ENCODE measurements at regions not wholly inside any gene's neighbourhood (a gene's known extent, or its start where the extent isn't known, plus 50 kb on each side); places are given as distances from the start of the nearest gene placed in this dataset.

DNA sequence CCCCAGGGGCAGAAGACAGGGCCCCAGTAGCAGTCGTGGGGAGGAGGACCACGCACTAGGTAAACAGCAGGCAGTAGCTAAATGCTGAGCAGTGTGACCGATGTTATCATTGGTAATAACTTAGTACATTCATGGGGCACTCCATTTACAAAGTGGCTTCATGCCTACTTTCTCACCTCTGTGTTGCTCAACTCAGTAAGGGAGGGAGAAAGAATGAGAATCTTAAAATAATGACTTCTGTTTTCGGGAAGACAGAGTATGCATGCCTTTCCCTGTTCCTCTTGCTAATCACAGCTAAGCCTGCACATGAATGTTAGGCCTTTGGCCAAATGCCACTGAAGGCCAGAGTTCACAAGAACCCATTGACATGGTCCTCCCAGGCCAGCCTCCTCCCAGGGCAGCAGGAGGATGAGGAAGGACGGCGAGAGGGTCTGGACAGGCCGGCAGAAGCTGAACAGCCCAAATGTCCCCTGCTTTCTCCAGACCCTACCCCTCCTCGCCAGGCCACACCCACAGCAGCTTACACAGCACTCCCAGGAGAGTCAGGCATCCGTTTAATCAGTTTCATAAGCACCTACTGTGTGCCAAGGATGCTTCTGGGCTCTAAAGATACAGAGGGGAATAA, 183.4 kb downstream of the ANKRD60 start:
- no peak overlapping the region for H4K8ac ChIP-seq (replicated peaks; ENCODE audit: insufficient read length, low read depth, low read length)
- no peak overlapping the region for H3K56ac ChIP-seq (ENCODE audit: insufficient read length, low read depth, low read length)
- WGBS (ENCODE audit: extremely low coverage, insufficient read length, low lambda C conversion rate): no CpG with 5 or more reads among the region's 9 CpGs
- no peaks in the 10 kb centered on the region for H3K23me2 ChIP-seq (ENCODE audit: insufficient read length, low read depth, low read length, poor library complexity, severe bottlenecking)
- H3K9ac ChIP-seq (ENCODE audit: extremely low read depth, insufficient read length, low read length): no peak overlapping the region
- no peak overlapping the region for H3T11ph ChIP-seq (ENCODE audit: low read length)
- H3K27me3 ChIP-seq (ENCODE audit: insufficient read depth, low read length): no peaks in the 10 kb centered on the region
- H4K5ac ChIP-seq (ENCODE audit: insufficient read length, low read depth, low read length): no peak overlapping the region
- no peak overlapping the region for H3K4me2 ChIP-seq (ENCODE audit: insufficient read depth, insufficient read length, low read length)
- H4K20me1 ChIP-seq (ENCODE audit: control insufficient read depth, insufficient read depth, insufficient read length): no peaks in the 10 kb centered on the region
- H3K18ac ChIP-seq (ENCODE audit: insufficient read length, low read depth, low read length): no peak overlapping the region
- H2AFZ ChIP-seq (ENCODE audit: low read length): no peak overlapping the region
- H3K27ac Mint-ChIP-seq: no peak overlapping the region
- H2BK20ac ChIP-seq (ENCODE audit: low read depth, low read length, poor library complexity, severe bottlenecking): no peak overlapping the region
- H3K4me1 ChIP-seq (ENCODE audit: insufficient read depth, low read length): no peaks in the 10 kb centered on the region
- H2BK15ac ChIP-seq (ENCODE audit: low read depth, low read length): no peak overlapping the region
- H3K9me3 Mint-ChIP-seq: peaks cover 4% of the 10 kb centered on the region in 2 experiments; a peak in 3 of 5 replicates
- no peak for DNase-seq
- H3K14ac ChIP-seq (ENCODE audit: insufficient read depth, low read length): no peak overlapping the region; the same call in 1 of the 2 replicates
- H3K79me2 ChIP-seq (ENCODE audit: insufficient read depth, low read length): no peaks in the 10 kb centered on the region
- no peak overlapping the region for H3K27ac ChIP-seq (ENCODE audit: insufficient read length, low read depth, low read length)
- H4K91ac ChIP-seq (ENCODE audit: insufficient read length, low read depth, low read length): no peak overlapping the region
- H2BK5ac ChIP-seq (ENCODE audit: insufficient read length, low read length): no peak overlapping the region
- no peak overlapping the region for H3K23ac ChIP-seq (ENCODE audit: insufficient read length, low read depth, low read length)
- H2BK12ac ChIP-seq (ENCODE audit: insufficient read length, low read depth, low read length): no peak overlapping the region
- H3K4me3 Mint-ChIP-seq: no peak overlapping the region
- TF ChIP-seq, protein P1, sequence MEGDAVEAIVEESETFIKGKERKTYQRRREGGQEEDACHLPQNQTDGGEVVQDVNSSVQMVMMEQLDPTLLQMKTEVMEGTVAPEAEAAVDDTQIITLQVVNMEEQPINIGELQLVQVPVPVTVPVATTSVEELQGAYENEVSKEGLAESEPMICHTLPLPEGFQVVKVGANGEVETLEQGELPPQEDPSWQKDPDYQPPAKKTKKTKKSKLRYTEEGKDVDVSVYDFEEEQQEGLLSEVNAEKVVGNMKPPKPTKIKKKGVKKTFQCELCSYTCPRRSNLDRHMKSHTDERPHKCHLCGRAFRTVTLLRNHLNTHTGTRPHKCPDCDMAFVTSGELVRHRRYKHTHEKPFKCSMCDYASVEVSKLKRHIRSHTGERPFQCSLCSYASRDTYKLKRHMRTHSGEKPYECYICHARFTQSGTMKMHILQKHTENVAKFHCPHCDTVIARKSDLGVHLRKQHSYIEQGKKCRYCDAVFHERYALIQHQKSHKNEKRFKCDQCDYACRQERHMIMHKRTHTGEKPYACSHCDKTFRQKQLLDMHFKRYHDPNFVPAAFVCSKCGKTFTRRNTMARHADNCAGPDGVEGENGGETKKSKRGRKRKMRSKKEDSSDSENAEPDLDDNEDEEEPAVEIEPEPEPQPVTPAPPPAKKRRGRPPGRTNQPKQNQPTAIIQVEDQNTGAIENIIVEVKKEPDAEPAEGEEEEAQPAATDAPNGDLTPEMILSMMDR (conservative IDR thresholded peaks at IDR 0.05): no peak
- H2AK5ac ChIP-seq (ENCODE audit: insufficient read length, low read length): no peak overlapping the region
- H3K9me3 ChIP-seq (ENCODE audit: control insufficient read depth, low read depth, low read length): no peaks in the 10 kb centered on the region
- peaks cover 8% of the 10 kb centered on the region for H3K27me3 Mint-ChIP-seq (ENCODE audit: low read depth)
- H3K36me3 Mint-ChIP-seq (ENCODE audit: insufficient read depth in 1 of 3, low read depth in 3 of 3): peaks cover 0 to 3% (median 0%) of the 10 kb centered on the region in 3 experiments; a peak in 2 of 7 replicates
- H2BK120ac ChIP-seq (ENCODE audit: low read depth, low read length, poor library complexity, severe bottlenecking): no peak overlapping the region
- H3K4me1 Mint-ChIP-seq: peaks cover 29 to 50% of the 10 kb centered on the region in 2 experiments
- no peak overlapping the region for H3K4ac ChIP-seq (ENCODE audit: low read depth, low read length)
- H3K79me1 ChIP-seq (ENCODE audit: insufficient read depth, low read depth, low read length, poor library complexity, severe bottlenecking): no peaks in the 10 kb centered on the region
